ENCODE measurements at regions not wholly inside any gene's neighbourhood (a gene's known extent, or its start where the extent isn't known, plus 50 kb on each side); places are given as distances from the start of the nearest gene placed in this dataset.

DNA sequence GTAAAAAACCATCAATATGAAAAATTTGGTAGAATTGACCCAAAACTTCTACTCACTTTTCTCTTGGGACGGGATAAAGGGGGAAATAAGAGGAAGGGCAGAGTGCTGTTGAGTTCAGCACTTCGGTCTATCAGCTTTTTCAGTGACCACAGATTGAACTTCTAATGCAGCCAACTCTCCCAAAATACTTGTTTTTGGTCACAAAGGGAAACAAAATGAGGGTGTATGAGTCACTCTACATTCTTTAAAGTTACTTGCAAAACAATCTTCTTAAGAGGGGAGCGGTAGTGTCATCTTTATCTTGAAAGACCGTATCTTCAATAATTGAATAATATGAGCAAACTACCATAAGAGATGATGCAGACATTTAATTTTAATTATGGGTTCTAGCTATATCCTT lies 661.3 kb downstream of the CD109 start:
- TF ChIP-seq, protein P1, sequence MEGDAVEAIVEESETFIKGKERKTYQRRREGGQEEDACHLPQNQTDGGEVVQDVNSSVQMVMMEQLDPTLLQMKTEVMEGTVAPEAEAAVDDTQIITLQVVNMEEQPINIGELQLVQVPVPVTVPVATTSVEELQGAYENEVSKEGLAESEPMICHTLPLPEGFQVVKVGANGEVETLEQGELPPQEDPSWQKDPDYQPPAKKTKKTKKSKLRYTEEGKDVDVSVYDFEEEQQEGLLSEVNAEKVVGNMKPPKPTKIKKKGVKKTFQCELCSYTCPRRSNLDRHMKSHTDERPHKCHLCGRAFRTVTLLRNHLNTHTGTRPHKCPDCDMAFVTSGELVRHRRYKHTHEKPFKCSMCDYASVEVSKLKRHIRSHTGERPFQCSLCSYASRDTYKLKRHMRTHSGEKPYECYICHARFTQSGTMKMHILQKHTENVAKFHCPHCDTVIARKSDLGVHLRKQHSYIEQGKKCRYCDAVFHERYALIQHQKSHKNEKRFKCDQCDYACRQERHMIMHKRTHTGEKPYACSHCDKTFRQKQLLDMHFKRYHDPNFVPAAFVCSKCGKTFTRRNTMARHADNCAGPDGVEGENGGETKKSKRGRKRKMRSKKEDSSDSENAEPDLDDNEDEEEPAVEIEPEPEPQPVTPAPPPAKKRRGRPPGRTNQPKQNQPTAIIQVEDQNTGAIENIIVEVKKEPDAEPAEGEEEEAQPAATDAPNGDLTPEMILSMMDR (IDR thresholded peaks at IDR 0.05), result no peak
- TF ChIP-seq POLR2A (IDR thresholded peaks at IDR 0.05), result no peak

All from vagina (tissue), 2 donors.